Fibroblast of mammary gland (primary cell): ENCODE measurements at regions not wholly inside any gene's neighbourhood (a gene's known extent, or its start where the extent isn't known, plus 50 kb on each side); places are given as distances from the start of the nearest gene placed in this dataset.

Experiments
- DNase-seq: peaks from one replicate; pipeline ENCODE4 v3.0.0-alpha.2; 2010; ENCODE audit warnings: low read depth
- H3K4me3 ChIP-seq: 2 replicates; pipeline ENCODE4 v1.5.1; 2011; ENCODE audit warnings: low read depth, mild to moderate bottlenecking, low read length, moderate library complexity; ENCODE audit not compliant: control insufficient read depth
- TF ChIP-seq, protein P1 (sequence below): conservative IDR thresholded peaks from 2 replicates; pipeline ENCODE4 v1.5.1; 2011; ENCODE audit warnings: low read depth, low read length, inconsistent platforms; ENCODE audit not compliant: control insufficient read depth, insufficient read depth

DNA sequence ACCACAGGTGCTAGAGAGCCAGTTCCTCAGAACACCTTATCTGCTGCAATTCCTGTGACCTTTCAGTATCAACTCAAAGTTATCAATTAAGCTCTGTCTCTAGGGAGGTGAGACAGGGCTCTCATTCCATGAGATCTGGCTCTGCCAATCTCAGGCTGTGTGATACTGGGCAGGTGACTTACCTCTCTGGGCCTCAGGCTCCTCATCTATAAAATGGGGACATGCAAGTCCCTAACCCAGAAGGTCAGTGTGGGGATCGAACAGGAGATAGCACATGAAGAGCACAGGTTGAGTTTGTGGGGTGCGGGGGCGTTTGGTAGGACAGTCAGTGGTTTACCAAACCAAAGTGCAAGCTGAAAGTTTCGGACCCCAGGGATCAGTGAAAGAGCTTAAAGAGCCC, 319.3 kb upstream of the CCL2 start:
- H3K4me3 ChIP-seq = no peak overlapping the region
- TF ChIP-seq, protein P1, sequence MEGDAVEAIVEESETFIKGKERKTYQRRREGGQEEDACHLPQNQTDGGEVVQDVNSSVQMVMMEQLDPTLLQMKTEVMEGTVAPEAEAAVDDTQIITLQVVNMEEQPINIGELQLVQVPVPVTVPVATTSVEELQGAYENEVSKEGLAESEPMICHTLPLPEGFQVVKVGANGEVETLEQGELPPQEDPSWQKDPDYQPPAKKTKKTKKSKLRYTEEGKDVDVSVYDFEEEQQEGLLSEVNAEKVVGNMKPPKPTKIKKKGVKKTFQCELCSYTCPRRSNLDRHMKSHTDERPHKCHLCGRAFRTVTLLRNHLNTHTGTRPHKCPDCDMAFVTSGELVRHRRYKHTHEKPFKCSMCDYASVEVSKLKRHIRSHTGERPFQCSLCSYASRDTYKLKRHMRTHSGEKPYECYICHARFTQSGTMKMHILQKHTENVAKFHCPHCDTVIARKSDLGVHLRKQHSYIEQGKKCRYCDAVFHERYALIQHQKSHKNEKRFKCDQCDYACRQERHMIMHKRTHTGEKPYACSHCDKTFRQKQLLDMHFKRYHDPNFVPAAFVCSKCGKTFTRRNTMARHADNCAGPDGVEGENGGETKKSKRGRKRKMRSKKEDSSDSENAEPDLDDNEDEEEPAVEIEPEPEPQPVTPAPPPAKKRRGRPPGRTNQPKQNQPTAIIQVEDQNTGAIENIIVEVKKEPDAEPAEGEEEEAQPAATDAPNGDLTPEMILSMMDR = no peak
- DNase-seq = no peak

DNA sequence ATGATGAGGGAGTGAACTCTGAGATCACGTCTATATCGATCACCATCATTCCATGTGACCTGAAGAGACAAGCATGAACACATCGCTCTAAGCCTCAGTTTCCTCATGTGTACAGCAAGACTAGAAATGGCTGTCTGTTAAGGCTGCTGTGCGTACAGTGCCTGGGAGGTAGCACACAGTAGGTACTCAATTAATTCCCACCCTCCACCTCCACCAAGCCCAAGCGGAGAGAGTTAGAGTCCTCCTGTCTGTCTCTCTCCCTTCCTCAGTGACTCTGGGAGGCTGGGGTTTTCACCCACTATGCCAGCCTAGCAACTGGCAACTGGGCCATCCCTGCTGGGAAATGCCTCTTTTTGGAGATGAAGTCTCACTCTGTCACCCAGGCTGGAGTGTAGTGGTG, 318.3 kb upstream of the CCL2 start:
- TF ChIP-seq, protein P1 = no peak
- no peak overlapping the region for H3K4me3 ChIP-seq
- DNase-seq = no peak

DNA sequence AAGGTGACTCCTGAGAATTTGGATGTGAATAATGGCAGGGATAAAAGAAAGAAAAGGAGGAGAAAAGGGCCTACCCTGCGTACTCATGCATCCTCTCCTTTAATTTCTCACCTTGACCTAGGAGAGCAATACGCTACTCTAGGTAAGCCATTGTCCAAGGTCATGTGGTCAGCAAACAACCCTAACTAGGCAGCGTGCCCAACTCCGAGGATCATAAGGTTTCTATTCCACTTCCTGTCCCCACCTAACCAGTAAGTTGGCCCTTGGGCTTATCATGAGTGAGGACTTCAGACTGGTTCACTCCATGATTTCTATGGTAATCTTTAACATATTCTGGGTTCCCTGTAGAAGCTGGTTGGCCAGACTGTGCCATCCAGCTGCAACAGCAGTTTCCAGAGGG, 315.1 kb upstream of the CCL2 start:
- no peak overlapping the region for H3K4me3 ChIP-seq
- TF ChIP-seq, protein P1 = no peak
- DNase-seq = no peak

DNA sequence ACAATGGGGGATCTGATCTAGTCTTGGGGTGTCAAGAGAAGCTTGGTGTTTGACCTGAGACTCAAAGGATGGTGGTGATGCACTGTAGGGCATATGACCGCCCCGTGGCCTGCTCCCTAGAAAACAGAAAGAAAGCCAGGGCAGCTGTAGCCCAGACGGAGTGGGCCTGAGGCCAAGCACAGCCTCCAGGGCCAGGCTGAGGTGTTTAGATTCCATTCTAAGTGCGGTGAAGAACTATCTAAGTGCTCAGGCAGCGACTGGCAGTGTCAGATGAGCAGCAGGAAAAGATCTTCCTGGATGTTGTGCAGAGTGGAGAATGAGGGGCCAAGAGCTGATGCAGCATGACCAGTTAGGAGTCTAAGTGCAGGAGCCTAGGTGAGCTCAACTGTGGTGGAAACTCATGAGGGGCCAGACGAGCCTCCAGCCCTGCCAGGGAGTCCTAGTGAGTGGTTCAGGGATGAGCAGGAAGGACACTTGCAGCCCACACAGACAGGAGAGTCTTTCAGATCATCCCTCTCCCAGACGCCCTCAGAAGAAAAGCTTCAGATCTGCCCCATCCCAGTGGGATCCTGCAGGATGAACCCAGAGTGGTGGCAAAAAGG, 314.2 kb upstream of the CCL2 start:
- TF ChIP-seq, protein P1 = no peak
- H3K4me3 ChIP-seq = no peak overlapping the region
- no peak for DNase-seq

DNA sequence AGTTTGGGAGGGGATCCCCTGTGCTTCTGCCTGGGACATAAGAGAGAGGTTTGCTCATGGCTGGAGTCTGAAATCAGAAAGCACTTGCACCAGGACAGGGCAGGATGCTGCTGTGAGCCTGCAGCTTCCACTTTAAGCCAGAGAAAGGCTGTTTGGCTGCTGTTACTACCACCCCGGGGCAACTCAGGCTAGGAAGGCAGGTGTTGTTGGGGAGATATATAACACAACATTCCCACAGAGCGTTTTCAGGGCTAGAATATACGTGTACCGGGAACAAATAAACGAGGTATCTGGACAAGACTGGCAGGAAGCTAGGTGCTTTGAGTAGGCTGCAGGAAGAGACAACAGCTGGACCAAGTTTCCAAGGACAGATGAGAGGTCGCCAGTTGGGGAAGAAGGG, 313.3 kb upstream of the CCL2 start:
- no peak for DNase-seq

DNA sequence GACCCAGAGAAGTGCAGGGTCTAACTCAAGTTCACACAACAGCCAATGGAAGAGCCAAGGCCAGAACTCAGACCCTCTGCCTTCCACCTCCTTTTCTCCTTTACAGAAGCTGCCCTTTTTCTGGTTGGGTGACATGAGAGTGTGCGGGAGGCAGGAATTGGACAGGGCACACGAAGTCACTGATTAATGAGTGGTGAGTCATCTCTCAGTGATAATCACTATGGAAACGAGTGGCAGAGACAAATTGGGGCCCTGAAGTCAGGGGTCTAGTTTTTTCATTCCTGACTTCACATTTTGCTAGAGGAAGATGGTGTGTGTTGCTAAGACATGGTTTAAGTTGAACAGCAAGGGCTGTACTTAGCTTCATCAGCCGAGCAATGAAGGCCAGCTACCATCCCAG, 312.7 kb upstream of the CCL2 start:
- no peak overlapping the region for H3K4me3 ChIP-seq
- TF ChIP-seq, protein P1 = no peak
- DNase-seq = no peak

More for the DNA sequence above, 313.3 kb upstream of the CCL2 start:
- H3K4me3 ChIP-seq = no peak overlapping the region
- TF ChIP-seq, protein P1 = no peak

DNA sequence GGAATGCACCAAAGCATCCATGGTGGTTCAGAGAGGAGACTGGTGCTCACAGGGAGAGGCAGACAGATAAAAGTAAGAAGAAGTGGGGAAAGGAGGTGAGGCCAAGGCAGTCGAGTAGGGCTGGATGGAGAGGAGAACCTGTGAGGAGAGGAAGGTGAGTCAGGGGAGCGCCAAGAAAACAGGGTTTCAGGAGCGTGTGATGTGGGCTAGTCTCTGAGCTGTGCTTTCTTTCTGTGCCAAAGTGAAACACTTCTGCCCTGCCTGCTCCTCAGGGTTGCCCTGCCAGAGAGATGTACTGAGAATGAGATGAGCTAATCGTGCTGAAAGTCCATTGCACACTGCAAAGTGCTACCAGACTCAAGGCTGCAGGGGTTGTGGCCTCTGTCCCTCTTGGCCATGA, 310.7 kb upstream of the CCL2 start:
- H3K4me3 ChIP-seq = no peak overlapping the region
- DNase-seq = no peak
- TF ChIP-seq, protein P1 = no peak
